ENCODE measurements at regions not wholly inside any gene's neighbourhood (a gene's known extent, or its start where the extent isn't known, plus 50 kb on each side); places are given as distances from the start of the nearest gene placed in this dataset.
"Not testable (repeated sequence)": the region's sequence is repeated elsewhere in the genome, so short reads cannot be mapped to it uniquely, and the experiment has no call there.

GRCh38 chr7:69309601-69310000 lies 288.7 kb upstream of the AUTS2 start:
- no peaks in the 10 kb centered on the region for H3K4me1 ChIP-seq (ENCODE audit: insufficient read depth, low read length)
- H3K27ac ChIP-seq (ENCODE audit: low read depth, low read length), result no peak overlapping the region
- H3K27me3 ChIP-seq (ENCODE audit: insufficient read depth, low read length), result no peaks in the 10 kb centered on the region
- H3K4me3 ChIP-seq (ENCODE audit: low read length), result no peak overlapping the region
- no peaks in the 10 kb centered on the region for H3K9me3 ChIP-seq (ENCODE audit: insufficient read depth, low read depth, low read length)
- 100% methylated on average over 1 of the region's 1 CpG for WGBS
- no peak overlapping the region for H3K9ac ChIP-seq (ENCODE audit: low read depth, low read length)
- H3K36me3 ChIP-seq (ENCODE audit: insufficient read depth, low read length), result no peaks in the 10 kb centered on the region

- Histone ChIP-seq H3K27me3 (ENCODE audit: insufficient read depth, low read length) (no peaks in the 10 kb centered on the region), H3K9me3 (ENCODE audit: insufficient read depth, low read depth, low read length) (no peaks in the 10 kb centered on the region), H3K4me3 (ENCODE audit: low read length) (no peak overlapping the region), H3K27ac (ENCODE audit: low read depth, low read length) (no peak overlapping the region), H3K36me3 (ENCODE audit: insufficient read depth, low read length) (no peaks in the 10 kb centered on the region), H3K9ac (ENCODE audit: low read depth, low read length) (no peak overlapping the region), H3K4me1 (ENCODE audit: insufficient read depth, low read length) (no peaks in the 10 kb centered on the region)
- WGBS, result 90% methylated on average over 1 of the region's 1 CpG
Observed at GRCh38 chr7:69311489-69311888, 286.8 kb upstream of the AUTS2 start.

GRCh38 chr7:69313852-69314251 lies 284.4 kb upstream of the AUTS2 start:
- H3K9me3 ChIP-seq (ENCODE audit: insufficient read depth, low read depth, low read length); H3K36me3 ChIP-seq (ENCODE audit: insufficient read depth, low read length); H3K4me1 ChIP-seq (ENCODE audit: insufficient read depth, low read length); H3K4me3 ChIP-seq (ENCODE audit: low read length); H3K27ac ChIP-seq (ENCODE audit: low read depth, low read length); H3K27me3 ChIP-seq (ENCODE audit: insufficient read depth, low read length); H3K9ac ChIP-seq (ENCODE audit: low read depth, low read length): not testable (repeated sequence)
- 92% methylated on average over 4 of the region's 4 CpGs for WGBS

- Histone ChIP-seq H3K9me3 (ENCODE audit: insufficient read depth, low read depth, low read length) (no peaks in the 10 kb centered on the region), H3K27me3 (ENCODE audit: insufficient read depth, low read length) (no peaks in the 10 kb centered on the region), H3K27ac (ENCODE audit: low read depth, low read length) (no peak overlapping the region), H3K36me3 (ENCODE audit: insufficient read depth, low read length) (no peaks in the 10 kb centered on the region), H3K4me1 (ENCODE audit: insufficient read depth, low read length) (no peaks in the 10 kb centered on the region), H3K9ac (ENCODE audit: low read depth, low read length) (no peak overlapping the region), H3K4me3 (ENCODE audit: low read length) (no peak overlapping the region)
- 83% methylated on average over 10 of the region's 10 CpGs for WGBS
Observed at GRCh38 chr7:69318794-69319193, 279.5 kb upstream of the AUTS2 start.

- WGBS, result 74% methylated on average over 4 of the region's 5 CpGs
- Histone ChIP-seq H3K4me1 (ENCODE audit: insufficient read depth, low read length) (no peaks in the 10 kb centered on the region), H3K27ac (ENCODE audit: low read depth, low read length) (no peak overlapping the region), H3K9me3 (ENCODE audit: insufficient read depth, low read depth, low read length) (peaks cover 7% of the 10 kb centered on the region; the same call in 1 of the 2 replicates), H3K36me3 (ENCODE audit: insufficient read depth, low read length) (no peaks in the 10 kb centered on the region), H3K27me3 (ENCODE audit: insufficient read depth, low read length) (no peaks in the 10 kb centered on the region), H3K9ac (ENCODE audit: low read depth, low read length) (no peak overlapping the region), H3K4me3 (ENCODE audit: low read length) (no peak overlapping the region)
Observed at GRCh38 chr7:69328516-69328915, 269.8 kb upstream of the AUTS2 start.

GRCh38 chr7:69334701-69335100 lies 263.6 kb upstream of the AUTS2 start:
- no peak overlapping the region for H3K27ac ChIP-seq (ENCODE audit: low read depth, low read length)

GRCh38 chr7:69335331-69335730 lies 262.9 kb upstream of the AUTS2 start:
- H3K36me3 ChIP-seq (ENCODE audit: insufficient read depth, low read length), result no peaks in the 10 kb centered on the region
- no peak overlapping the region for H3K9ac ChIP-seq (ENCODE audit: low read depth, low read length)
- WGBS, result 94% methylated on average over 8 of the region's 8 CpGs
- no peaks in the 10 kb centered on the region for H3K4me1 ChIP-seq (ENCODE audit: insufficient read depth, low read length)
- H3K27me3 ChIP-seq (ENCODE audit: insufficient read depth, low read length), result no peaks in the 10 kb centered on the region
- peaks cover 7% of the 10 kb centered on the region; the same call in 1 of the 2 replicates for H3K9me3 ChIP-seq (ENCODE audit: insufficient read depth, low read depth, low read length)
- no peak overlapping the region for H3K27ac ChIP-seq (ENCODE audit: low read depth, low read length)
- H3K4me3 ChIP-seq (ENCODE audit: low read length), result no peak overlapping the region

More at GRCh38 chr7:69334701-69335100, 263.6 kb upstream of the AUTS2 start:
- Histone ChIP-seq H3K9me3 (ENCODE audit: insufficient read depth, low read depth, low read length) (peaks cover 7% of the 10 kb centered on the region; the same call in 1 of the 2 replicates), H3K9ac (ENCODE audit: low read depth, low read length) (no peak overlapping the region), H3K36me3 (ENCODE audit: insufficient read depth, low read length) (no peaks in the 10 kb centered on the region), H3K4me3 (ENCODE audit: low read length) (no peak overlapping the region), H3K4me1 (ENCODE audit: insufficient read depth, low read length) (no peaks in the 10 kb centered on the region), H3K27me3 (ENCODE audit: insufficient read depth, low read length) (no peaks in the 10 kb centered on the region)
- WGBS, result 89% methylated on average over 3 of the region's 3 CpGs

GRCh38 chr7:69336976-69337375 lies 261.3 kb upstream of the AUTS2 start:
- no peaks in the 10 kb centered on the region for H3K27me3 ChIP-seq (ENCODE audit: insufficient read depth, low read length)
- no peak overlapping the region for H3K9ac ChIP-seq (ENCODE audit: low read depth, low read length)
- WGBS, result 79% methylated on average over 3 of the region's 3 CpGs
- H3K27ac ChIP-seq (ENCODE audit: low read depth, low read length), result no peak overlapping the region
- H3K9me3 ChIP-seq (ENCODE audit: insufficient read depth, low read depth, low read length), result no peaks in the 10 kb centered on the region
- H3K4me1 ChIP-seq (ENCODE audit: insufficient read depth, low read length), result no peaks in the 10 kb centered on the region
- H3K4me3 ChIP-seq (ENCODE audit: low read length), result no peak overlapping the region
- H3K36me3 ChIP-seq (ENCODE audit: insufficient read depth, low read length), result no peaks in the 10 kb centered on the region

GRCh38 chr7:69338144-69338543 lies 260.1 kb upstream of the AUTS2 start:
- no peak overlapping the region for H3K9ac ChIP-seq (ENCODE audit: low read depth, low read length)
- H3K27me3 ChIP-seq (ENCODE audit: insufficient read depth, low read length), result no peaks in the 10 kb centered on the region
- no peak overlapping the region for H3K4me3 ChIP-seq (ENCODE audit: low read length)
- H3K36me3 ChIP-seq (ENCODE audit: insufficient read depth, low read length), result no peaks in the 10 kb centered on the region
- H3K27ac ChIP-seq (ENCODE audit: low read depth, low read length), result no peak overlapping the region
- no peaks in the 10 kb centered on the region for H3K9me3 ChIP-seq (ENCODE audit: insufficient read depth, low read depth, low read length)
- WGBS, result 93% methylated on average over 8 of the region's 8 CpGs
- H3K4me1 ChIP-seq (ENCODE audit: insufficient read depth, low read length), result no peaks in the 10 kb centered on the region

- no peak overlapping the region for H3K4me3 ChIP-seq (ENCODE audit: low read length)
- no peaks in the 10 kb centered on the region for H3K36me3 ChIP-seq (ENCODE audit: insufficient read depth, low read length)
- H3K27me3 ChIP-seq (ENCODE audit: insufficient read depth, low read length), result no peaks in the 10 kb centered on the region
- H3K9ac ChIP-seq (ENCODE audit: low read depth, low read length), result no peak overlapping the region
- 93% methylated on average over 1 of the region's 1 CpG for WGBS
- no peak overlapping the region for H3K27ac ChIP-seq (ENCODE audit: low read depth, low read length)
- H3K9me3 ChIP-seq (ENCODE audit: insufficient read depth, low read depth, low read length), result no peaks in the 10 kb centered on the region
- no peaks in the 10 kb centered on the region for H3K4me1 ChIP-seq (ENCODE audit: insufficient read depth, low read length)
Observed at GRCh38 chr7:69341288-69341687, 257.0 kb upstream of the AUTS2 start.

GRCh38 chr7:69342154-69342884 lies 256.0 kb upstream of the AUTS2 start:
- H3K27me3 ChIP-seq (ENCODE audit: insufficient read depth, low read length), result no peaks in the 10 kb centered on the region
- no peak overlapping the region for H3K4me3 ChIP-seq (ENCODE audit: low read length)
- no peaks in the 10 kb centered on the region for H3K4me1 ChIP-seq (ENCODE audit: insufficient read depth, low read length)
- no peak overlapping the region for H3K27ac ChIP-seq (ENCODE audit: low read depth, low read length)
- no peaks in the 10 kb centered on the region for H3K36me3 ChIP-seq (ENCODE audit: insufficient read depth, low read length)
- no peaks in the 10 kb centered on the region for H3K9me3 ChIP-seq (ENCODE audit: insufficient read depth, low read depth, low read length)
- 94% methylated on average over 10 of the region's 10 CpGs for WGBS
- H3K9ac ChIP-seq (ENCODE audit: low read depth, low read length), result no peak overlapping the region

GRCh38 chr7:69349291-69349690 lies 249.0 kb upstream of the AUTS2 start:
- no peaks in the 10 kb centered on the region for H3K9me3 ChIP-seq (ENCODE audit: insufficient read depth, low read depth, low read length)
- H3K9ac ChIP-seq (ENCODE audit: low read depth, low read length), result no peak overlapping the region
- peaks cover 12% of the 10 kb centered on the region; the same call in 1 of the 2 replicates for H3K4me1 ChIP-seq (ENCODE audit: insufficient read depth, low read length)
- no peaks in the 10 kb centered on the region for H3K36me3 ChIP-seq (ENCODE audit: insufficient read depth, low read length)
- no peak overlapping the region for H3K27ac ChIP-seq (ENCODE audit: low read depth, low read length)
- H3K4me3 ChIP-seq (ENCODE audit: low read length), result no peak overlapping the region
- 4% methylated on average over 2 of the region's 3 CpGs for WGBS
- no peaks in the 10 kb centered on the region; the same call in 1 of the 2 replicates for H3K27me3 ChIP-seq (ENCODE audit: insufficient read depth, low read length)
